K562 (cell line): ENCODE measurements at regions not wholly inside any gene's neighbourhood (a gene's known extent, or its start where the extent isn't known, plus 50 kb on each side); places are given as distances from the start of the nearest gene placed in this dataset.
A peak's percentile ranks its signal among the peaks of the same experiment; 100 is the strongest.

Experiments used
- BMI1 ChIP-seq: fragments of 150-350 bp; IDR thresholded peaks from 2 replicates; pipeline ENCODE4 v1.6.1; 2014; ENCODE audit warnings: low read length
- CCNT2 ChIP-seq: IDR thresholded peaks from 2 replicates; pipeline ENCODE4 v1.6.1; 2011; ENCODE audit warnings: borderline replicate concordance, low read depth, mild to moderate bottlenecking, moderate library complexity, mixed read lengths, low read length; ENCODE audit not compliant: insufficient read length; ENCODE audit errors: extremely low read depth
- FOXP1 ChIP-seq: sonication (generic); formaldehyde crosslinking; IDR thresholded peaks from 2 replicates; pipeline ENCODE4 v1.8.0; 2022; ENCODE audit warnings: mild to moderate bottlenecking, missing genetic modification reagents
- HIVEP1 ChIP-seq: fragments of 250-450 bp; sonication (Bioruptor Pico); IDR thresholded peaks from 2 replicates; pipeline ENCODE4 v1.4.0; 2020; ENCODE audit warnings: mild to moderate bottlenecking
- HNRNPLL ChIP-seq: fragments of 200-400 bp; formaldehyde crosslinking; IDR thresholded peaks from 2 replicates; pipeline ENCODE4 v1.6.1; 2017; ENCODE audit warnings: low read length, low read depth, mild to moderate bottlenecking; ENCODE audit not compliant: poor library complexity, severe bottlenecking
- MEF2D ChIP-seq: conservative IDR thresholded peaks from 2 replicates; pipeline ENCODE4 v1.6.1; 2016; ENCODE audit warnings: low read depth, missing genetic modification characterization, missing compliant biosample characterization
- MXD1 ChIP-seq: fragments of 250-450 bp; sonication (Bioruptor Pico); IDR thresholded peaks from 2 replicates; pipeline ENCODE4 v1.8.0; 2021; ENCODE audit warnings: borderline replicate concordance, mild to moderate bottlenecking, moderate library complexity; ENCODE audit not compliant: poor library complexity, severe bottlenecking
- NCOR1 ChIP-seq: fragments of 450-650 bp; IDR thresholded peaks from 2 replicates; pipeline ENCODE4 v1.6.1; 2016; ENCODE audit warnings: mild to moderate bottlenecking, moderate library complexity
- NONO ChIP-seq, 2 experiments: fragments of 200-400 bp in 1 of 2; fragments of 450-650 bp in 1 of 2; formaldehyde crosslinking in 1 of 2; IDR thresholded peaks; 2 replicates each; pipeline ENCODE4 v1.6.1; 2017; ENCODE audit warnings: low read depth in 2 of 2, mild to moderate bottlenecking in 2 of 2, moderate library complexity in 2 of 2, low read length in 1 of 2
- PHF20 ChIP-seq: fragments of 450-650 bp; IDR thresholded peaks from 2 replicates; pipeline ENCODE4 v1.6.1; 2018; ENCODE audit not compliant: partially characterized antibody
- POLR2AphosphoS2 ChIP-seq: IDR thresholded peaks from 2 replicates; pipeline ENCODE4 v1.6.1; 2012; ENCODE audit warnings: low read length, improper control_type of control experiment
- POLR2AphosphoS5 ChIP-seq: IDR thresholded peaks from 2 replicates; pipeline ENCODE4 v1.6.1; 2011; ENCODE audit warnings: mild to moderate bottlenecking, low read depth, low read length, moderate library complexity; ENCODE audit not compliant: control insufficient read depth, insufficient read depth
- RB1 ChIP-seq: fragments of 450-650 bp; IDR thresholded peaks from 2 replicates; pipeline ENCODE4 v1.6.1; 2017; ENCODE audit warnings: low read depth, mild to moderate bottlenecking
- SMAD4 ChIP-seq: fragments of 250-450 bp; sonication (Bioruptor Pico); conservative IDR thresholded peaks from 2 replicates; pipeline ENCODE4 v1.8.0; 2021; ENCODE audit warnings: inconsistent platforms, mild to moderate bottlenecking, moderate library complexity
- XRCC5 ChIP-seq: fragments of 200-400 bp; formaldehyde crosslinking; IDR thresholded peaks from 2 replicates; pipeline ENCODE4 v1.6.1; 2017; ENCODE audit warnings: low read depth, mild to moderate bottlenecking, low read length
- ZBTB34 ChIP-seq: fragments of 250-450 bp; sonication (Bioruptor Pico); IDR thresholded peaks from 2 replicates; pipeline ENCODE4 v1.8.0; 2021; ENCODE audit warnings: mild to moderate bottlenecking, moderate library complexity
- ZNF175 ChIP-seq: fragments of 200-800 bp; sonication (Bioruptor generic); IDR thresholded peaks from 2 replicates; pipeline ENCODE4 v1.6.1; 2016; ENCODE audit warnings: low read depth, mild to moderate bottlenecking, missing genetic modification characterization, missing compliant biosample characterization
- ZNF239 ChIP-seq: fragments of 250-450 bp; sonication (Bioruptor Pico); IDR thresholded peaks from 2 replicates; pipeline ENCODE4 v1.4.0; 2020; ENCODE audit warnings: mild to moderate bottlenecking
- ZNF764 ChIP-seq: fragments of 250-450 bp; sonication (Bioruptor Pico); IDR thresholded peaks from 2 replicates; pipeline ENCODE4 v1.4.0; 2020; ENCODE audit warnings: low read depth, mild to moderate bottlenecking, moderate library complexity
- ZNF79 ChIP-seq: fragments of 250-450 bp; sonication (Bioruptor Pico); IDR thresholded peaks from 2 replicates; pipeline ENCODE4 v1.4.0; 2020; ENCODE audit warnings: low read depth, mild to moderate bottlenecking, moderate library complexity
- TF ChIP-seq, protein P1 (sequence below): sonication (generic); formaldehyde crosslinking; IDR thresholded peaks from 2 replicates; pipeline ENCODE4 v1.8.0; 2022; ENCODE audit warnings: mild to moderate bottlenecking, missing genetic modification reagents, borderline replicate concordance
- TF ChIP-seq, protein P2 (sequence below): fragments of 250-450 bp; sonication (Bioruptor Pico); IDR thresholded peaks from 2 replicates; pipeline ENCODE4 v1.8.0; 2022; ENCODE audit warnings: moderate library complexity, mild to moderate bottlenecking, inconsistent platforms

- TF ChIP-seq CCNT2, result peak; percentile 77
- TF ChIP-seq HNRNPLL, result no peak
- TF ChIP-seq ZBTB34 (CRISPR knock-in tag), result peak; percentile 77
- TF ChIP-seq MXD1 (CRISPR knock-in tag), result no peak
- TF ChIP-seq FOXP1 (CRISPR knock-in tag), result peak; percentile 67
- peak; percentile 77 for TF ChIP-seq SMAD4 (CRISPR knock-in tag)
- no peak for TF ChIP-seq ZNF79 (CRISPR knock-in tag)
- TF ChIP-seq POLR2AphosphoS2, result no peak
- TF ChIP-seq BMI1, result no peak
- TF ChIP-seq, protein P1, sequence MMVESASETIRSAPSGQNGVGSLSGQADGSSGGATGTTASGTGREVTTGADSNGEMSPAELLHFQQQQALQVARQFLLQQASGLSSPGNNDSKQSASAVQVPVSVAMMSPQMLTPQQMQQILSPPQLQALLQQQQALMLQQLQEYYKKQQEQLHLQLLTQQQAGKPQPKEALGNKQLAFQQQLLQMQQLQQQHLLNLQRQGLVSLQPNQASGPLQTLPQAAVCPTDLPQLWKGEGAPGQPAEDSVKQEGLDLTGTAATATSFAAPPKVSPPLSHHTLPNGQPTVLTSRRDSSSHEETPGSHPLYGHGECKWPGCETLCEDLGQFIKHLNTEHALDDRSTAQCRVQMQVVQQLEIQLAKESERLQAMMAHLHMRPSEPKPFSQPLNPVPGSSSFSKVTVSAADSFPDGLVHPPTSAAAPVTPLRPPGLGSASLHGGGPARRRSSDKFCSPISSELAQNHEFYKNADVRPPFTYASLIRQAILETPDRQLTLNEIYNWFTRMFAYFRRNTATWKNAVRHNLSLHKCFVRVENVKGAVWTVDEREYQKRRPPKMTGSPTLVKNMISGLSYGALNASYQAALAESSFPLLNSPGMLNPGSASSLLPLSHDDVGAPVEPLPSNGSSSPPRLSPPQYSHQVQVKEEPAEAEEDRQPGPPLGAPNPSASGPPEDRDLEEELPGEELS (CRISPR knock-in tag), result no peak
- TF ChIP-seq ZNF764 (CRISPR knock-in tag), result no peak; the same call in 1 of the 2 replicates
- 0 out of 2 replicates have a peak, but pooled peaks have one; percentile 14 for TF ChIP-seq HIVEP1 (CRISPR knock-in tag)
- TF ChIP-seq ZNF175 (CRISPR knock-in tag), result 0 out of 2 replicates have a peak, but pooled peaks have one; percentile 75
- TF ChIP-seq ZNF239 (CRISPR knock-in tag), result no peak; the same call in 1 of the 2 replicates
- TF ChIP-seq MEF2D (tag), result peak; percentile 92
- TF ChIP-seq NONO (IDR thresholded peaks at IDR 0.05; ENCODE audit: low read depth in 2 of 2, low read length in 1 of 2), result no peak
- TF ChIP-seq XRCC5, result no peak
- peak; percentile 60 for TF ChIP-seq NCOR1
- TF ChIP-seq, protein P2, sequence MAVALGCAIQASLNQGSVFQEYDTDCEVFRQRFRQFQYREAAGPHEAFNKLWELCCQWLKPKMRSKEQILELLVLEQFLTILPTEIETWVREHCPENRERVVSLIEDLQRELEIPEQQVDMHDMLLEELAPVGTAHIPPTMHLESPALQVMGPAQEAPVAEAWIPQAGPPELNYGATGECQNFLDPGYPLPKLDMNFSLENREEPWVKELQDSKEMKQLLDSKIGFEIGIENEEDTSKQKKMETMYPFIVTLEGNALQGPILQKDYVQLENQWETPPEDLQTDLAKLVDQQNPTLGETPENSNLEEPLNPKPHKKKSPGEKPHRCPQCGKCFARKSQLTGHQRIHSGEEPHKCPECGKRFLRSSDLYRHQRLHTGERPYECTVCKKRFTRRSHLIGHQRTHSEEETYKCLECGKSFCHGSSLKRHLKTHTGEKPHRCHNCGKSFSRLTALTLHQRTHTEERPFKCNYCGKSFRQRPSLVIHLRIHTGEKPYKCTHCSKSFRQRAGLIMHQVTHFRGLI, result no peak
- peak; percentile 39 for TF ChIP-seq PHF20
- peak; percentile 48; the same call in 1 of the 2 replicates for TF ChIP-seq POLR2AphosphoS5
- peak; percentile 80 for TF ChIP-seq RB1
These were observed 50.0 kb upstream of the EZR start (continued) for GRCh38 chr6:158868890-158869825.
